Right cardiac atrium (tissue), 5 donors: ENCODE measurements at regions not wholly inside any gene's neighbourhood (a gene's known extent, or its start where the extent isn't known, plus 50 kb on each side); places are given as distances from the start of the nearest gene placed in this dataset.

Experiments used
- ATAC-seq, 2 donors: fragments of 200-7000 bp; cut with Tn5 transposase; one replicate each; pipeline versions ENCODE4 v1.8.0 to v1.9.1; 2020; ENCODE audit warnings: moderate library complexity in 2 of 2, mild to moderate bottlenecking in 1 of 2
- DNase-seq, 3 donors: peaks; one replicate each; pipeline ENCODE4 v3.0.0-alpha.2; 2020
- H3K27ac ChIP-seq: one replicate; pipeline ENCODE4 v1.5.1; 2013; ENCODE audit warnings: mild to moderate bottlenecking, low read length, control low read depth, moderate library complexity
- H3K27me3 ChIP-seq: one replicate; pipeline ENCODE4 v1.6.1; 2013; ENCODE audit not compliant: control insufficient read depth, insufficient read depth
- H3K4me1 ChIP-seq: one replicate; pipeline ENCODE4 v1.6.1; 2013; ENCODE audit warnings: low read length; ENCODE audit not compliant: control insufficient read depth, insufficient read depth
- H3K4me3 ChIP-seq: one replicate; pipeline ENCODE4 v1.5.1; 2013; ENCODE audit warnings: low read length, control low read depth
- H3K9me3 ChIP-seq: one replicate; pipeline ENCODE4 v1.6.1; 2013; ENCODE audit warnings: low read length; ENCODE audit not compliant: control insufficient read depth
- WGBS: extraction: QIAGEN DNeasy Blood & Tissue Kit; methylation state at CpG from one replicate; pipeline ENCODE4 v1.1.7; 2013; 5-methylcytosine and 5-hydroxymethylcytosine counted together
- intact Hi-C, 4 donors: fragments of 100-400 bp; cut with DNase I; formaldehyde crosslinking; loops; one replicate each; pipeline versions ENCODE4 v1.11.0 to v1.14.0; 2022 to 2023
- donor health status: healthy with polysubstance abuse.
- donor health status: DM: no; HTN: yes; CAD: no.
- donor health status: DM: no; HTN: no; CAD: no.
- donor health status: DM: no; HTN: yes; CAD: no; lungs with severe emphysema.
- donor health status: DM: yes; HTN: yes; CAD: no.

- WGBS: 86% methylated on average over 4 of the region's 4 CpGs
- no peaks in the 10 kb centered on the region for H3K9me3 ChIP-seq
- ATAC-seq (no peak), DNase-seq (no peak)
- intact Hi-C loops: no loop called here
- H3K4me3 ChIP-seq: no peak overlapping the region
- no peaks in the 10 kb centered on the region for H3K27me3 ChIP-seq
- no peak overlapping the region for H3K27ac ChIP-seq
- no peaks in the 10 kb centered on the region for H3K4me1 ChIP-seq
These were observed 215.7 kb upstream of the TMC3 start for GRCh38 chr15:81589671-81590070.

GRCh38 chr15:81575436-81576123 is 201.6 kb upstream of the TMC3 start:
- WGBS: 22% methylated on average over 7 of the region's 7 CpGs
- Histone ChIP-seq H3K9me3 (no peaks in the 10 kb centered on the region), H3K4me1 (peaks cover 5% of the 10 kb centered on the region), H3K27me3 (no peaks in the 10 kb centered on the region), H3K4me3 (no peak overlapping the region), H3K27ac (no peak overlapping the region)
- DNase-seq (no peak), ATAC-seq (no peak)
- intact Hi-C loops: no loop called here

- intact Hi-C loops: no loop called here
- 78% methylated on average over 9 of the region's 9 CpGs for WGBS
These were observed 199.2 kb upstream of the TMC3 start for GRCh38 chr15:81573098-81573746.

GRCh38 chr15:81572190-81572589 is 198.2 kb upstream of the TMC3 start:
- DNase-seq: no peak
- no peak for ATAC-seq
- H3K4me1 ChIP-seq: peaks cover 5% of the 10 kb centered on the region
- no peak overlapping the region for H3K4me3 ChIP-seq
- no peaks in the 10 kb centered on the region for H3K9me3 ChIP-seq
- H3K27ac ChIP-seq: no peak overlapping the region
- intact Hi-C loops: no loop called here
- no peaks in the 10 kb centered on the region for H3K27me3 ChIP-seq

More at GRCh38 chr15:81573098-81573746, 199.2 kb upstream of the TMC3 start:
- H3K4me1 ChIP-seq: peaks cover 5% of the 10 kb centered on the region
- DNase-seq (no peak), ATAC-seq (no peak)
- no peaks in the 10 kb centered on the region for H3K27me3 ChIP-seq
- no peaks in the 10 kb centered on the region for H3K9me3 ChIP-seq
- no peak overlapping the region for H3K27ac ChIP-seq
- no peak overlapping the region for H3K4me3 ChIP-seq

GRCh38 chr15:81569286-81570080 is 195.5 kb upstream of the TMC3 start:
- Histone ChIP-seq H3K9me3 (no peaks in the 10 kb centered on the region), H3K27me3 (no peaks in the 10 kb centered on the region), H3K4me3 (no peak overlapping the region), H3K27ac (no peak overlapping the region), H3K4me1 (no peaks in the 10 kb centered on the region)
- DNase-seq (no peak), ATAC-seq (no peak)
- WGBS: 69% methylated on average over 4 of the region's 4 CpGs
- intact Hi-C loops: no loop called here

- Histone ChIP-seq H3K4me3 (no peak overlapping the region), H3K27me3 (no peaks in the 10 kb centered on the region), H3K27ac (no peak overlapping the region), H3K4me1 (no peaks in the 10 kb centered on the region), H3K9me3 (no peaks in the 10 kb centered on the region)
- 76% methylated on average over 4 of the region's 4 CpGs for WGBS
- DNase-seq (no peak), ATAC-seq (no peak)
- intact Hi-C loops: no loop called here
These were observed 193.9 kb upstream of the TMC3 start for GRCh38 chr15:81567924-81568323.

- ATAC-seq (no peak), DNase-seq (no peak)
- intact Hi-C loops: no loop called here
- no peaks in the 10 kb centered on the region for H3K4me1 ChIP-seq
- H3K4me3 ChIP-seq: no peak overlapping the region
- 48% methylated on average over 2 of the region's 2 CpGs for WGBS
- no peak overlapping the region for H3K27ac ChIP-seq
- no peaks in the 10 kb centered on the region for H3K27me3 ChIP-seq
- H3K9me3 ChIP-seq: no peaks in the 10 kb centered on the region
These were observed 189.0 kb upstream of the TMC3 start for GRCh38 chr15:81562986-81563385.

- Histone ChIP-seq H3K4me3 (no peak overlapping the region), H3K27me3 (no peaks in the 10 kb centered on the region), H3K27ac (no peak overlapping the region), H3K4me1 (no peaks in the 10 kb centered on the region), H3K9me3 (no peaks in the 10 kb centered on the region)
- no peak for DNase-seq
- no peak for ATAC-seq
- 53% methylated on average over 1 of the region's 1 CpG for WGBS
- intact Hi-C loops: no loop called here
These were observed 186.4 kb upstream of the TMC3 start for GRCh38 chr15:81560405-81560804.

- no peak for ATAC-seq
- H3K4me1 ChIP-seq: no peaks in the 10 kb centered on the region
- intact Hi-C loops: no loop called here
- H3K27ac ChIP-seq: no peak overlapping the region
- no peak overlapping the region for H3K4me3 ChIP-seq
- no peaks in the 10 kb centered on the region for H3K9me3 ChIP-seq
- no peaks in the 10 kb centered on the region for H3K27me3 ChIP-seq
- DNase-seq: no peak
- 87% methylated on average over 2 of the region's 2 CpGs for WGBS
These were observed 184.0 kb upstream of the TMC3 start for GRCh38 chr15:81558056-81558455.

- no peaks in the 10 kb centered on the region for H3K4me1 ChIP-seq
- intact Hi-C loops: no loop called here
- H3K4me3 ChIP-seq: no peak overlapping the region
- H3K27ac ChIP-seq: no peak overlapping the region
- 97% methylated on average over 4 of the region's 4 CpGs for WGBS
- no peaks in the 10 kb centered on the region for H3K9me3 ChIP-seq
- ATAC-seq (no peak), DNase-seq (no peak)
- H3K27me3 ChIP-seq: no peaks in the 10 kb centered on the region
These were observed 181.3 kb upstream of the TMC3 start for GRCh38 chr15:81555346-81555745.

- WGBS: 81% methylated on average over 7 of the region's 7 CpGs
- Histone ChIP-seq H3K27me3 (no peaks in the 10 kb centered on the region), H3K9me3 (no peaks in the 10 kb centered on the region), H3K27ac (no peak overlapping the region), H3K4me1 (no peaks in the 10 kb centered on the region), H3K4me3 (no peak overlapping the region)
- intact Hi-C loops: no loop called here
- no peak for DNase-seq
- no peak for ATAC-seq
These were observed 174.5 kb upstream of the TMC3 start for GRCh38 chr15:81548365-81549130.
